Parathyroid adenoma (tissue), 2 donors: ENCODE measurements at regions not wholly inside any gene's neighbourhood (a gene's known extent, or its start where the extent isn't known, plus 50 kb on each side); places are given as distances from the start of the nearest gene placed in this dataset.

ENCODE experiments used
- H2AFZ ChIP-seq: fragments of 300-600 bp; sonication (generic); one replicate; pipeline ENCODE4 v1.7.0; 2017; ENCODE audit warnings: antibody characterized with exemption, mild to moderate bottlenecking
- H3K27ac ChIP-seq: fragments of 300-600 bp; sonication (generic); one replicate; pipeline ENCODE4 v1.7.0; 2017
- H3K27me3 ChIP-seq: fragments of 300-600 bp; sonication (generic); one replicate; pipeline ENCODE4 v1.7.0; 2017; ENCODE audit warnings: low read length; ENCODE audit not compliant: control insufficient read depth, insufficient read depth
- H3K36me3 ChIP-seq: fragments of 300-600 bp; sonication (generic); one replicate; pipeline ENCODE4 v1.7.0; 2017; ENCODE audit warnings: low read length; ENCODE audit not compliant: control insufficient read depth, insufficient read depth
- H3K4me1 ChIP-seq: fragments of 300-600 bp; sonication (generic); one replicate; pipeline ENCODE4 v1.7.0; 2017; ENCODE audit warnings: control low read depth
- H3K4me2 ChIP-seq: fragments of 300-600 bp; sonication (generic); one replicate; pipeline ENCODE4 v1.7.0; 2017; ENCODE audit warnings: low read length
- H3K4me3 ChIP-seq: fragments of 300-600 bp; sonication (generic); one replicate; pipeline ENCODE4 v1.7.0; 2017; ENCODE audit warnings: low read depth, low read length
- H3K79me2 ChIP-seq: fragments of 300-600 bp; sonication (generic); one replicate; pipeline ENCODE4 v1.7.0; 2017; ENCODE audit warnings: control low read depth
- H3K9ac ChIP-seq: fragments of 300-600 bp; sonication (generic); one replicate; pipeline ENCODE4 v1.7.0; 2017; ENCODE audit warnings: mild to moderate bottlenecking
- H3K9me3 ChIP-seq: fragments of 300-600 bp; sonication (generic); one replicate; pipeline ENCODE4 v1.7.0; 2017; ENCODE audit warnings: low read length; ENCODE audit not compliant: control insufficient read depth
- CTCF ChIP-seq: fragments of 300-600 bp; sonication (generic); IDR thresholded peaks from one replicate; pipeline ENCODE4 v1.7.0; 2017; ENCODE audit warnings: antibody characterized with exemption, mild to moderate bottlenecking
- donor health status: primary hyperparathyroidism.

GRCh38 chr6:132142768-132143167 is 191.6 kb upstream of the CCN2 start:
- Histone ChIP-seq H3K27ac (no peak overlapping the region), H3K4me1 (no peaks in the 10 kb centered on the region), H3K9ac (no peak overlapping the region), H3K36me3 (no peaks in the 10 kb centered on the region), H3K4me3 (no peak overlapping the region), H2AFZ (no peak overlapping the region), H3K4me2 (no peak overlapping the region), H3K79me2 (no peaks in the 10 kb centered on the region), H3K27me3 (no peaks in the 10 kb centered on the region), H3K9me3 (no peaks in the 10 kb centered on the region)
- TF ChIP-seq CTCF = no peak

- Histone ChIP-seq H3K4me3 (no peak overlapping the region), H3K9ac (no peak overlapping the region), H3K9me3 (no peaks in the 10 kb centered on the region), H3K4me1 (no peaks in the 10 kb centered on the region), H3K4me2 (no peak overlapping the region), H3K27me3 (no peaks in the 10 kb centered on the region), H3K36me3 (no peaks in the 10 kb centered on the region), H3K79me2 (no peaks in the 10 kb centered on the region), H3K27ac (no peak overlapping the region), H2AFZ (no peak overlapping the region)
- TF ChIP-seq CTCF = no peak
Observed at GRCh38 chr6:132142308-132142707, 191.1 kb upstream of the CCN2 start.

- Histone ChIP-seq H3K9me3 (no peaks in the 10 kb centered on the region), H3K4me3 (no peak overlapping the region), H3K79me2 (no peaks in the 10 kb centered on the region), H3K4me2 (no peak overlapping the region), H3K4me1 (no peaks in the 10 kb centered on the region), H3K27me3 (no peaks in the 10 kb centered on the region), H3K27ac (no peak overlapping the region), H2AFZ (no peak overlapping the region), H3K9ac (no peak overlapping the region), H3K36me3 (no peaks in the 10 kb centered on the region)
- TF ChIP-seq CTCF = no peak
Observed at GRCh38 chr6:132140189-132140588, 189.0 kb upstream of the CCN2 start.

GRCh38 chr6:132139611-132140010 is 188.4 kb upstream of the CCN2 start:
- no peak overlapping the region for H3K4me2 ChIP-seq
- H3K9me3 ChIP-seq = no peaks in the 10 kb centered on the region
- no peak for TF ChIP-seq CTCF
- H3K4me3 ChIP-seq = no peak overlapping the region
- no peak overlapping the region for H3K27ac ChIP-seq
- H3K4me1 ChIP-seq = no peaks in the 10 kb centered on the region
- no peaks in the 10 kb centered on the region for H3K27me3 ChIP-seq
- no peak overlapping the region for H3K9ac ChIP-seq
- no peak overlapping the region for H2AFZ ChIP-seq
- no peaks in the 10 kb centered on the region for H3K36me3 ChIP-seq
- no peaks in the 10 kb centered on the region for H3K79me2 ChIP-seq

- no peaks in the 10 kb centered on the region for H3K9me3 ChIP-seq
- no peak overlapping the region for H2AFZ ChIP-seq
- no peak overlapping the region for H3K27ac ChIP-seq
- H3K9ac ChIP-seq = no peak overlapping the region
- no peak overlapping the region for H3K4me3 ChIP-seq
- no peak for TF ChIP-seq CTCF
- no peaks in the 10 kb centered on the region for H3K79me2 ChIP-seq
- H3K27me3 ChIP-seq = no peaks in the 10 kb centered on the region
- no peak overlapping the region for H3K4me2 ChIP-seq
- no peaks in the 10 kb centered on the region for H3K36me3 ChIP-seq
- no peaks in the 10 kb centered on the region for H3K4me1 ChIP-seq
Observed at GRCh38 chr6:132136981-132137380, 185.8 kb upstream of the CCN2 start.
